Suprapubic skin (tissue), 4 donors: ENCODE measurements at regions not wholly inside any gene's neighbourhood (a gene's known extent, or its start where the extent isn't known, plus 50 kb on each side); places are given as distances from the start of the nearest gene placed in this dataset.

Experiments used
- CTCF ChIP-seq, 2 donors: fragments of 200-600 bp in 1 of 2; fragments of 450-650 bp in 1 of 2; sonication (generic) in 1 of 2; IDR thresholded peaks; one replicate each; pipeline ENCODE4 v1.5.1; 2016 to 2019; ENCODE audit warnings: antibody characterized with exemption in 2 of 2, mild to moderate bottlenecking in 1 of 2, moderate library complexity in 1 of 2
- POLR2A ChIP-seq, 2 donors: fragments of 450-650 bp; IDR thresholded peaks; one replicate each; pipeline ENCODE4 v1.6.1; 2017; ENCODE audit warnings: antibody characterized with exemption in 2 of 2, mild to moderate bottlenecking in 2 of 2, moderate library complexity in 2 of 2
- POLR2AphosphoS5 ChIP-seq, 3 donors: sonication (generic); formaldehyde crosslinking; IDR thresholded peaks; one replicate each; pipeline ENCODE4 v1.6.1; 2017; ENCODE audit warnings: antibody characterized with exemption in 3 of 3

GRCh38 chr1:58058323-58058722 is 488.2 kb downstream of the OMA1 start:
- no peak for TF ChIP-seq POLR2A (IDR thresholded peaks at IDR 0.05)
- TF ChIP-seq CTCF (IDR thresholded peaks at IDR 0.05), result no peak
- no peak for TF ChIP-seq POLR2AphosphoS5 (IDR thresholded peaks at IDR 0.05)
